ENCODE measurements at regions not wholly inside any gene's neighbourhood (a gene's known extent, or its start where the extent isn't known, plus 50 kb on each side); places are given as distances from the start of the nearest gene placed in this dataset.

- TF ChIP-seq, protein P1, sequence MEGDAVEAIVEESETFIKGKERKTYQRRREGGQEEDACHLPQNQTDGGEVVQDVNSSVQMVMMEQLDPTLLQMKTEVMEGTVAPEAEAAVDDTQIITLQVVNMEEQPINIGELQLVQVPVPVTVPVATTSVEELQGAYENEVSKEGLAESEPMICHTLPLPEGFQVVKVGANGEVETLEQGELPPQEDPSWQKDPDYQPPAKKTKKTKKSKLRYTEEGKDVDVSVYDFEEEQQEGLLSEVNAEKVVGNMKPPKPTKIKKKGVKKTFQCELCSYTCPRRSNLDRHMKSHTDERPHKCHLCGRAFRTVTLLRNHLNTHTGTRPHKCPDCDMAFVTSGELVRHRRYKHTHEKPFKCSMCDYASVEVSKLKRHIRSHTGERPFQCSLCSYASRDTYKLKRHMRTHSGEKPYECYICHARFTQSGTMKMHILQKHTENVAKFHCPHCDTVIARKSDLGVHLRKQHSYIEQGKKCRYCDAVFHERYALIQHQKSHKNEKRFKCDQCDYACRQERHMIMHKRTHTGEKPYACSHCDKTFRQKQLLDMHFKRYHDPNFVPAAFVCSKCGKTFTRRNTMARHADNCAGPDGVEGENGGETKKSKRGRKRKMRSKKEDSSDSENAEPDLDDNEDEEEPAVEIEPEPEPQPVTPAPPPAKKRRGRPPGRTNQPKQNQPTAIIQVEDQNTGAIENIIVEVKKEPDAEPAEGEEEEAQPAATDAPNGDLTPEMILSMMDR (conservative IDR thresholded peaks at IDR 0.05; ENCODE audit: low read length) = no peak
- no peak for TF ChIP-seq EZH2phosphoT487 (IDR thresholded peaks at IDR 0.05; ENCODE audit: borderline replicate concordance, low read depth, low read length)
These were observed 87.5 kb downstream of the MCFD2 start for GRCh38 chr2:46828135-46828438.

Measured in OCI-LY7 (cell line).